IMR-90 (cell line): ENCODE measurements at regions not wholly inside any gene's neighbourhood (a gene's known extent, or its start where the extent isn't known, plus 50 kb on each side); places are given as distances from the start of the nearest gene placed in this dataset.

Source experiments
- ATAC-seq: fragments of 200-7000 bp; cut with Tn5 transposase; 2 replicates; pipeline ENCODE4 v1.9.1; 2020; ENCODE audit warnings: low read depth, mild to moderate bottlenecking, moderate library complexity
- BruUV-seq: library from RNA; stranded (reverse); fragments of 400-500 nt; replicated peaks from 2 replicates; lab custom pipeline; 2021; lab: Mats Ljungman, UMichigan
- CTCF ChIA-PET: fragments of 300-600 bp; formaldehyde crosslinking; extraction: SDS; loops from one replicate; lab custom pipeline; 2021; ENCODE audit warnings: antibody characterized with exemption; lab: Yijun Ruan, JAX
- POLR2A ChIA-PET: fragments of 300-600 bp; sonication (Branson Sonifier 250); formaldehyde crosslinking; loops from one replicate; lab custom pipeline; 2022; ENCODE audit warnings: antibody characterized with exemption; ENCODE audit not compliant: unreplicated experiment; lab: Charles Lee
- DNase-seq: peaks from one replicate; pipeline ENCODE4 v3.0.0; 2013
- H2AFZ ChIP-seq: replicated peaks from 2 replicates; pipeline ENCODE3; 2013; ENCODE audit warnings: low read length, mild to moderate bottlenecking; ENCODE audit not compliant: poor library complexity
- H2AK5ac ChIP-seq: 2 replicates; pipeline ENCODE4 v1.6.1; 2013; ENCODE audit warnings: low read depth, low read length, inconsistent platforms
- H2AK9ac ChIP-seq: replicated peaks from 2 replicates; pipeline ENCODE3; 2013; ENCODE audit warnings: mild to moderate bottlenecking, low read depth, low read length, moderate library complexity; ENCODE audit not compliant: poor library complexity
- H2BK120ac ChIP-seq: 2 replicates; pipeline ENCODE4 v1.6.1; 2013; ENCODE audit warnings: low read depth, low read length, inconsistent platforms
- H2BK15ac ChIP-seq: 3 replicates; pipeline ENCODE4 v1.6.1; 2013; ENCODE audit warnings: low read depth, low read length, inconsistent platforms
- H2BK20ac ChIP-seq: 2 replicates; pipeline ENCODE4 v1.6.1; 2013; ENCODE audit warnings: low read depth, mild to moderate bottlenecking, inconsistent platforms, low read length, moderate library complexity
- H2BK5ac ChIP-seq: 2 replicates; pipeline ENCODE4 v1.6.1; 2013; ENCODE audit warnings: mild to moderate bottlenecking, low read depth, low read length, inconsistent platforms; ENCODE audit not compliant: poor library complexity, severe bottlenecking
- H3K14ac ChIP-seq: replicated peaks from 2 replicates; pipeline ENCODE4 v1.6.1; 2013; ENCODE audit warnings: low read depth, low read length, inconsistent platforms
- H3K18ac ChIP-seq: 2 replicates; pipeline ENCODE4 v1.6.1; 2013; ENCODE audit warnings: low read depth, low read length, control low read depth
- H3K23ac ChIP-seq: 2 replicates; pipeline ENCODE4 v1.6.1; 2013; ENCODE audit warnings: low read depth, low read length, inconsistent platforms
- H3K27ac ChIP-seq: 2 replicates; pipeline ENCODE4 v1.5.1; 2013; ENCODE audit warnings: mild to moderate bottlenecking, control low read depth, low read length; ENCODE audit not compliant: insufficient read depth
- H3K27me3 ChIP-seq: 2 replicates; pipeline ENCODE4 v1.6.1; 2013; ENCODE audit warnings: low read length; ENCODE audit not compliant: control insufficient read depth, insufficient read depth
- H3K36me3 ChIP-seq: 2 replicates; pipeline ENCODE4 v1.6.1; 2013; ENCODE audit warnings: low read length, mixed read lengths; ENCODE audit not compliant: control insufficient read depth, insufficient read depth
- H3K4ac ChIP-seq: 2 replicates; pipeline ENCODE4 v1.6.1; 2013; ENCODE audit warnings: low read depth, low read length, inconsistent platforms
- H3K4me1 ChIP-seq: 2 replicates; pipeline ENCODE4 v1.6.1; 2013; ENCODE audit warnings: low read length, mixed read lengths; ENCODE audit not compliant: control insufficient read depth, insufficient read depth
- H3K4me2 ChIP-seq: 2 replicates; pipeline ENCODE4 v1.6.1; 2013; ENCODE audit warnings: low read depth, mild to moderate bottlenecking, control low read depth, low read length, moderate library complexity
- H3K4me3 ChIP-seq: 2 replicates; pipeline ENCODE4 v1.5.1; 2013; ENCODE audit warnings: low read depth, mild to moderate bottlenecking, control low read depth, low read length, moderate library complexity; ENCODE audit not compliant: insufficient read depth
- H3K56ac ChIP-seq: 2 replicates; pipeline ENCODE4 v1.6.1; 2013; ENCODE audit warnings: low read length, inconsistent platforms; ENCODE audit not compliant: insufficient read depth; ENCODE audit errors: extremely low read depth
- H3K79me1 ChIP-seq, 2 experiments: 2 replicates each; pipeline ENCODE4 v1.6.1; 2013; ENCODE audit warnings: low read length in 2 of 2, inconsistent platforms in 1 of 2, low read depth in 1 of 2
- H3K9ac ChIP-seq: 2 replicates; pipeline ENCODE4 v1.6.1; 2013; ENCODE audit warnings: low read depth, low read length, control low read depth
- H3K9me1 ChIP-seq: 2 replicates; pipeline ENCODE4 v1.6.1; 2013; ENCODE audit warnings: low read length, inconsistent platforms; ENCODE audit not compliant: insufficient read depth
- H3K9me3 ChIP-seq: 2 replicates; pipeline ENCODE4 v1.6.1; 2013; ENCODE audit warnings: low read length; ENCODE audit not compliant: control insufficient read depth, insufficient read depth
- H4K20me1 ChIP-seq: 2 replicates; pipeline ENCODE4 v1.6.1; 2013; ENCODE audit warnings: low read length, inconsistent platforms; ENCODE audit not compliant: insufficient read depth
- H4K5ac ChIP-seq: 2 replicates; pipeline ENCODE4 v1.6.1; 2013; ENCODE audit warnings: mild to moderate bottlenecking, low read depth, low read length, control low read depth
- H4K8ac ChIP-seq, 2 experiments: 2 replicates each; pipeline ENCODE4 v1.6.1; 2013; ENCODE audit warnings: low read depth in 2 of 2, low read length in 2 of 2, control low read depth in 1 of 2, inconsistent platforms in 1 of 2
- H4K91ac ChIP-seq: 2 replicates; pipeline ENCODE4 v1.6.1; 2013; ENCODE audit warnings: low read depth, low read length, inconsistent platforms; ENCODE audit not compliant: insufficient read depth
- BHLHE40 ChIP-seq: fragments of 150-350 bp; IDR thresholded peaks from 2 replicates; pipeline ENCODE4 v1.6.1; 2016; ENCODE audit warnings: mild to moderate bottlenecking, low read depth, low read length
- CEBPB ChIP-seq: IDR thresholded peaks from 2 replicates; pipeline ENCODE4 v1.6.1; 2012; ENCODE audit warnings: low read depth, low read length, improper control_type of control experiment
- CHD1 ChIP-seq: IDR thresholded peaks from 2 replicates; pipeline ENCODE4 v1.6.1; 2012; ENCODE audit warnings: low read depth, low read length, improper control_type of control experiment
- FOS ChIP-seq: fragments of 150-350 bp; IDR thresholded peaks from 2 replicates; pipeline ENCODE4 v1.6.1; 2016; ENCODE audit warnings: low read depth, low read length
- MAFK ChIP-seq: IDR thresholded peaks from 2 replicates; pipeline ENCODE4 v1.6.1; 2012; ENCODE audit warnings: low read depth, low read length, improper control_type of control experiment
- MAZ ChIP-seq: IDR thresholded peaks from 2 replicates; pipeline ENCODE4 v1.6.1; 2012; ENCODE audit warnings: low read depth, mild to moderate bottlenecking, low read length, improper control_type of control experiment, moderate library complexity, borderline replicate concordance
- MXI1 ChIP-seq: IDR thresholded peaks from 2 replicates; pipeline ENCODE4 v1.6.1; 2012; ENCODE audit warnings: low read depth, mild to moderate bottlenecking, low read length, moderate library complexity, borderline replicate concordance
- NFE2L2 ChIP-seq: fragments of 150-350 bp; IDR thresholded peaks from 2 replicates; pipeline ENCODE4 v1.6.1; 2016; ENCODE audit warnings: low read depth, mild to moderate bottlenecking, low read length
- POLR2A ChIP-seq: IDR thresholded peaks from 2 replicates; pipeline ENCODE4 v1.6.1; 2012; ENCODE audit warnings: mild to moderate bottlenecking, low read depth, low read length
- RAD21 ChIP-seq: IDR thresholded peaks from 2 replicates; pipeline ENCODE4 v1.6.1; 2012; ENCODE audit warnings: low read length, improper control_type of control experiment
- RCOR1 ChIP-seq: IDR thresholded peaks from 2 replicates; pipeline ENCODE4 v1.6.1; 2012; ENCODE audit warnings: mild to moderate bottlenecking, low read length, improper control_type of control experiment; ENCODE audit not compliant: insufficient replicate concordance
- RFX5 ChIP-seq: IDR thresholded peaks from 2 replicates; pipeline ENCODE4 v1.8.0; 2012; ENCODE audit warnings: low read depth, mild to moderate bottlenecking, low read length, moderate library complexity
- SMC3 ChIP-seq: fragments of 150-350 bp; IDR thresholded peaks from 2 replicates; pipeline ENCODE4 v1.6.1; 2016; ENCODE audit warnings: low read depth, mild to moderate bottlenecking, antibody characterized with exemption, low read length, moderate library complexity
- WGBS, 2 experiments: methylation state at CpG; one replicate each; pipeline versions ENCODE4 v1.1.5 to v1.1.7; 2013; ENCODE audit warnings: missing lambda C conversion rate in 2 of 2; ENCODE audit not compliant: insufficient read length in 1 of 2; ENCODE audit errors: extremely low coverage in 2 of 2; 5-methylcytosine and 5-hydroxymethylcytosine counted together
- dilution Hi-C: fragments of 300-500 bp; cut with HindIII; formaldehyde crosslinking; loops from one replicate; pipeline ENCODE4 v1.14.3; 2018; ENCODE audit warnings: low sequenced_read_pairs; ENCODE audit not compliant: unreplicated experiment
- in situ Hi-C: fragments of 300-500 bp; cut with MboI; formaldehyde crosslinking; loops from 3 replicates; pipeline ENCODE4 v1.14.3; 2019; ENCODE audit warnings: low sequenced_read_pairs, inconsistent platforms, mixed read lengths
- intact Hi-C: fragments of 100-400 bp; cut with micrococcal nuclease; formaldehyde crosslinking; loops from 2 replicates; pipeline ENCODE4 v1.10.0; 2022
- TF ChIP-seq, protein P1 (sequence below): fragments of 150-350 bp; IDR thresholded peaks from 2 replicates; pipeline ENCODE4 v1.6.1; 2017; ENCODE audit warnings: mild to moderate bottlenecking, antibody characterized with exemption, low read length, low read depth
- TF ChIP-seq, protein P2 (sequence below): conservative IDR thresholded peaks from 2 replicates; pipeline ENCODE4 v1.5.1; 2012; ENCODE audit warnings: mild to moderate bottlenecking, low read depth, low read length, improper control_type of control experiment
- TF ChIP-seq, protein P3 (sequence below): fragments of 150-350 bp; IDR thresholded peaks from 2 replicates; pipeline ENCODE4 v1.6.1; 2016; ENCODE audit warnings: low read depth, mild to moderate bottlenecking, low read length, moderate library complexity, borderline replicate concordance

DNA sequence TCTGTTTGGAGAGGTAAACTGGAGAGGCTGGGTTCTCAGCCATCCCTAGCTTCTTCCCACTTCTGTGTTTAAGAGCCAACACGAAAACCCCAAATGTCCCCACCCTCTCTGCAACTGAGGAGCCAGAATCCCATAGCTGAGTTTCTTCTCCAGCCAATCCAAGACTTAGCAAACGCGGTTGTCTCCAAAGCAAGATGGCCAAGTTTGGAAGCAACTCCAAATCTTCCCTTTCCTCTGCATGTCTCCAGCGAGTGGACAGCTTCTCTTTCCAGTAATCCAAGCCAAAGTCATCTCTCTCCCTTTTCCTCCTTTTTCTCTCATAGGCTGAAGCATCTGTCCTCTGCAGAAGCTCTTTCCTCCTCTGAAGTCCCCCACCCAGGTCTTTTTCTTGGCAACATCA, 539.2 kb downstream of the MIAT start:
- Histone ChIP-seq H2AFZ (no peak overlapping the region), H3K4me3 (no peak overlapping the region), H2BK15ac (no peak overlapping the region), H2AK5ac (no peak overlapping the region), H3K9me1 (no peaks in the 10 kb centered on the region), H3K4me2 (no peak overlapping the region), H3K14ac (no peak overlapping the region), H2BK120ac (no peak overlapping the region), H2BK20ac (no peak overlapping the region), H3K56ac (no peak overlapping the region), H4K8ac (no peak overlapping the region), H3K79me1 (no peaks in the 10 kb centered on the region), H4K5ac (no peak overlapping the region), H3K9ac (no peak overlapping the region), H3K27me3 (peaks cover 49% of the 10 kb centered on the region), H2AK9ac (no peak overlapping the region), H3K4me1 (no peaks in the 10 kb centered on the region; the same call in 1 of the 2 replicates), H3K23ac (no peak overlapping the region), H3K36me3 (no peaks in the 10 kb centered on the region), H3K18ac (no peak overlapping the region), H4K91ac (no peak overlapping the region), H4K20me1 (no peaks in the 10 kb centered on the region), H3K4ac (no peak overlapping the region), H3K27ac (no peak overlapping the region), H3K9me3 (peaks cover 5% of the 10 kb centered on the region), H2BK5ac (no peak overlapping the region)
- ChIA-PET POLR2A (no interaction called here), CTCF (no interaction called here)
- WGBS, 2 experiments: 34% methylated on average over 3 of the region's 4 CpGs; no CpG with 5 or more reads in 1 of the 2 experiments
- DNase-seq (no peak), ATAC-seq (no peak)
- dilution Hi-C loops (no loop called here), intact Hi-C loops (no loop called here), in situ Hi-C loops (no loop called here)
- TF ChIP-seq SMC3 (no peak), MAFK (no peak), BHLHE40 (no peak), POLR2A (no peak), RFX5 (no peak), MXI1 (no peak), RAD21 (no peak), NFE2L2 (no peak), RCOR1 (no peak), CHD1 (no peak), MAZ (no peak), FOS (no peak), CEBPB (no peak)
- TF ChIP-seq, protein P1, sequence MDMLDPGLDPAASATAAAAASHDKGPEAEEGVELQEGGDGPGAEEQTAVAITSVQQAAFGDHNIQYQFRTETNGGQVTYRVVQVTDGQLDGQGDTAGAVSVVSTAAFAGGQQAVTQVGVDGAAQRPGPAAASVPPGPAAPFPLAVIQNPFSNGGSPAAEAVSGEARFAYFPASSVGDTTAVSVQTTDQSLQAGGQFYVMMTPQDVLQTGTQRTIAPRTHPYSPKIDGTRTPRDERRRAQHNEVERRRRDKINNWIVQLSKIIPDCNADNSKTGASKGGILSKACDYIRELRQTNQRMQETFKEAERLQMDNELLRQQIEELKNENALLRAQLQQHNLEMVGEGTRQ: no peak
- TF ChIP-seq, protein P2, sequence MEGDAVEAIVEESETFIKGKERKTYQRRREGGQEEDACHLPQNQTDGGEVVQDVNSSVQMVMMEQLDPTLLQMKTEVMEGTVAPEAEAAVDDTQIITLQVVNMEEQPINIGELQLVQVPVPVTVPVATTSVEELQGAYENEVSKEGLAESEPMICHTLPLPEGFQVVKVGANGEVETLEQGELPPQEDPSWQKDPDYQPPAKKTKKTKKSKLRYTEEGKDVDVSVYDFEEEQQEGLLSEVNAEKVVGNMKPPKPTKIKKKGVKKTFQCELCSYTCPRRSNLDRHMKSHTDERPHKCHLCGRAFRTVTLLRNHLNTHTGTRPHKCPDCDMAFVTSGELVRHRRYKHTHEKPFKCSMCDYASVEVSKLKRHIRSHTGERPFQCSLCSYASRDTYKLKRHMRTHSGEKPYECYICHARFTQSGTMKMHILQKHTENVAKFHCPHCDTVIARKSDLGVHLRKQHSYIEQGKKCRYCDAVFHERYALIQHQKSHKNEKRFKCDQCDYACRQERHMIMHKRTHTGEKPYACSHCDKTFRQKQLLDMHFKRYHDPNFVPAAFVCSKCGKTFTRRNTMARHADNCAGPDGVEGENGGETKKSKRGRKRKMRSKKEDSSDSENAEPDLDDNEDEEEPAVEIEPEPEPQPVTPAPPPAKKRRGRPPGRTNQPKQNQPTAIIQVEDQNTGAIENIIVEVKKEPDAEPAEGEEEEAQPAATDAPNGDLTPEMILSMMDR: no peak
- TF ChIP-seq, protein P3, sequence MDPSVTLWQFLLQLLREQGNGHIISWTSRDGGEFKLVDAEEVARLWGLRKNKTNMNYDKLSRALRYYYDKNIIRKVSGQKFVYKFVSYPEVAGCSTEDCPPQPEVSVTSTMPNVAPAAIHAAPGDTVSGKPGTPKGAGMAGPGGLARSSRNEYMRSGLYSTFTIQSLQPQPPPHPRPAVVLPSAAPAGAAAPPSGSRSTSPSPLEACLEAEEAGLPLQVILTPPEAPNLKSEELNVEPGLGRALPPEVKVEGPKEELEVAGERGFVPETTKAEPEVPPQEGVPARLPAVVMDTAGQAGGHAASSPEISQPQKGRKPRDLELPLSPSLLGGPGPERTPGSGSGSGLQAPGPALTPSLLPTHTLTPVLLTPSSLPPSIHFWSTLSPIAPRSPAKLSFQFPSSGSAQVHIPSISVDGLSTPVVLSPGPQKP: no peak
- BruUV-seq: no TSS peak
